Activated T-cell treated with anti-CD3 and anti-CD28 coated beads for 1 hour (primary cell): ENCODE measurements at regions not wholly inside any gene's neighbourhood (a gene's known extent, or its start where the extent isn't known, plus 50 kb on each side); places are given as distances from the start of the nearest gene placed in this dataset.
"Not testable (repeated sequence)": the region's sequence is repeated elsewhere in the genome, so short reads cannot be mapped to it uniquely, and the experiment has no call there.

Experiments
- DNase-seq: peaks from one replicate; pipeline ENCODE4 v3.0.0-alpha.2; 2020; ENCODE audit warnings: low read depth

GRCh38 chr3:17894434-17895060 is 152.1 kb upstream of the TBC1D5 start:
- no peak for DNase-seq

GRCh38 chr3:17891139-17891856 is 148.9 kb upstream of the TBC1D5 start:
- no peak for DNase-seq

GRCh38 chr3:17885986-17886385 is 143.6 kb upstream of the TBC1D5 start:
- no peak for DNase-seq

- DNase-seq, result no peak
Measured at GRCh38 chr3:17882981-17883380, 140.6 kb upstream of the TBC1D5 start.

GRCh38 chr3:17877299-17877698 is 134.9 kb upstream of the TBC1D5 start:
- DNase-seq, result no peak

- no peak for DNase-seq
Measured at GRCh38 chr3:17874636-17875035, 132.2 kb upstream of the TBC1D5 start.

GRCh38 chr3:17872457-17872856 is 130.0 kb upstream of the TBC1D5 start:
- no peak for DNase-seq

GRCh38 chr3:17865631-17866030 is 123.2 kb upstream of the TBC1D5 start:
- no peak for DNase-seq

- DNase-seq, result no peak
Measured at GRCh38 chr3:17861476-17861875, 119.0 kb upstream of the TBC1D5 start.

GRCh38 chr3:17860840-17861471 is 118.5 kb upstream of the TBC1D5 start:
- not testable (repeated sequence) for DNase-seq

GRCh38 chr3:17852217-17852616 is 109.8 kb upstream of the TBC1D5 start:
- no peak for DNase-seq

GRCh38 chr3:17850448-17850847 is 108.0 kb upstream of the TBC1D5 start:
- DNase-seq, result no peak

GRCh38 chr3:17848102-17848501 is 105.7 kb upstream of the TBC1D5 start:
- no peak for DNase-seq

GRCh38 chr3:17847156-17847555 is 104.7 kb upstream of the TBC1D5 start:
- no peak for DNase-seq

- no peak for DNase-seq
Measured at GRCh38 chr3:17846466-17846865, 104.0 kb upstream of the TBC1D5 start.

- DNase-seq, result no peak
Measured at GRCh38 chr3:17845026-17845812, 102.8 kb upstream of the TBC1D5 start.

GRCh38 chr3:17844236-17844635 is 101.8 kb upstream of the TBC1D5 start:
- no peak for DNase-seq

GRCh38 chr3:17841190-17841828 is 98.9 kb upstream of the TBC1D5 start:
- DNase-seq, result peak; percentile 70

GRCh38 chr3:17840651-17841050 is 98.2 kb upstream of the TBC1D5 start:
- DNase-seq, result no peak

GRCh38 chr3:17840126-17840525 is 97.7 kb upstream of the TBC1D5 start:
- DNase-seq, result no peak

GRCh38 chr3:17836919-17837318 is 94.5 kb upstream of the TBC1D5 start:
- DNase-seq, result no peak

- DNase-seq, result no peak
Measured at GRCh38 chr3:17836092-17836491, 93.7 kb upstream of the TBC1D5 start.
